ENCODE measurements at regions not wholly inside any gene's neighbourhood (a gene's known extent, or its start where the extent isn't known, plus 50 kb on each side); places are given as distances from the start of the nearest gene placed in this dataset.

- DNase-seq (ENCODE audit: low spot score in 2 of 2) = no peak
- Histone ChIP-seq H3K4me1 (no peaks in the 10 kb centered on the region), H3K27ac (no peak overlapping the region), H3K4me3 (no peak overlapping the region), H3K36me3 (no peaks in the 10 kb centered on the region), H3K9me3 (no peaks in the 10 kb centered on the region), H3K27me3 (no peaks in the 10 kb centered on the region)
- no peak for TF ChIP-seq CTCF (IDR thresholded peaks at IDR 0.05)
- no peak for TF ChIP-seq POLR2A (IDR thresholded peaks at IDR 0.05)
- TF ChIP-seq POLR2AphosphoS5 (IDR thresholded peaks at IDR 0.05) = no peak
- TF ChIP-seq EP300 (IDR thresholded peaks at IDR 0.05) = no peak
- WGBS = 63% methylated on average over 2 of the region's 2 CpGs
Observed at GRCh38 chr18:30713299-30713698, 329.2 kb downstream of the DSC3 start.

GRCh38 chr18:30712383-30712782 is 330.2 kb downstream of the DSC3 start:
- Histone ChIP-seq H3K9me3 (no peaks in the 10 kb centered on the region), H3K27me3 (no peaks in the 10 kb centered on the region), H3K4me3 (no peak overlapping the region), H3K27ac (no peak overlapping the region), H3K4me1 (no peaks in the 10 kb centered on the region), H3K36me3 (no peaks in the 10 kb centered on the region)
- TF ChIP-seq EP300 (IDR thresholded peaks at IDR 0.05) = no peak
- no peak for TF ChIP-seq CTCF (IDR thresholded peaks at IDR 0.05)
- no peak for TF ChIP-seq POLR2A (IDR thresholded peaks at IDR 0.05)
- TF ChIP-seq POLR2AphosphoS5 (IDR thresholded peaks at IDR 0.05) = no peak
- 47% methylated on average over 3 of the region's 3 CpGs for WGBS
- DNase-seq (ENCODE audit: low spot score in 2 of 2) = no peak

GRCh38 chr18:30709595-30709994 is 332.9 kb downstream of the DSC3 start:
- H3K27ac ChIP-seq = no peak overlapping the region
- no peak for DNase-seq (ENCODE audit: low spot score in 2 of 2)
- H3K27me3 ChIP-seq = no peaks in the 10 kb centered on the region
- WGBS = 18% methylated on average over 1 of the region's 1 CpG
- H3K9me3 ChIP-seq = no peaks in the 10 kb centered on the region
- H3K4me1 ChIP-seq = no peaks in the 10 kb centered on the region
- TF ChIP-seq POLR2A (IDR thresholded peaks at IDR 0.05) (no peak), POLR2AphosphoS5 (IDR thresholded peaks at IDR 0.05) (no peak), CTCF (IDR thresholded peaks at IDR 0.05) (no peak), EP300 (IDR thresholded peaks at IDR 0.05) (no peak)
- no peaks in the 10 kb centered on the region for H3K36me3 ChIP-seq
- H3K4me3 ChIP-seq = no peak overlapping the region

GRCh38 chr18:30705943-30706342 is 336.6 kb downstream of the DSC3 start:
- Histone ChIP-seq H3K4me3 (no peak overlapping the region), H3K27ac (no peak overlapping the region), H3K4me1 (no peaks in the 10 kb centered on the region), H3K9me3 (no peaks in the 10 kb centered on the region), H3K27me3 (no peaks in the 10 kb centered on the region), H3K36me3 (no peaks in the 10 kb centered on the region)
- 52% methylated on average over 4 of the region's 4 CpGs for WGBS
- TF ChIP-seq POLR2A (IDR thresholded peaks at IDR 0.05) (no peak), CTCF (IDR thresholded peaks at IDR 0.05) (no peak), EP300 (IDR thresholded peaks at IDR 0.05) (no peak)
- DNase-seq (ENCODE audit: low spot score in 2 of 2) = no peak

- Histone ChIP-seq H3K36me3 (no peaks in the 10 kb centered on the region), H3K4me3 (no peak overlapping the region), H3K9me3 (no peaks in the 10 kb centered on the region), H3K27ac (no peak overlapping the region), H3K27me3 (no peaks in the 10 kb centered on the region), H3K4me1 (no peaks in the 10 kb centered on the region)
- TF ChIP-seq POLR2A (IDR thresholded peaks at IDR 0.05) = no peak
- no peak for TF ChIP-seq EP300 (IDR thresholded peaks at IDR 0.05)
- TF ChIP-seq CTCF (IDR thresholded peaks at IDR 0.05) = no peak
- no peak for TF ChIP-seq POLR2AphosphoS5 (IDR thresholded peaks at IDR 0.05)
- WGBS = 92% methylated on average over 1 of the region's 1 CpG
- DNase-seq (ENCODE audit: low spot score in 2 of 2) = no peak
Observed at GRCh38 chr18:30698571-30698970, 344.0 kb downstream of the DSC3 start.
